HG03439 (cell line): ENCODE measurements at regions not wholly inside any gene's neighbourhood (a gene's known extent, or its start where the extent isn't known, plus 50 kb on each side); places are given as distances from the start of the nearest gene placed in this dataset.
"Not testable (repeated sequence)": the region's sequence is repeated elsewhere in the genome, so short reads cannot be mapped to it uniquely, and the experiment has no call there.

Experiments used
- ATAC-seq: cut with Tn5 transposase; IDR thresholded peaks from one replicate; pipeline ENCODE4 v1.9.1; 2021; ENCODE audit warnings: mild to moderate bottlenecking, moderate library complexity; ENCODE audit not compliant: unreplicated experiment

DNA sequence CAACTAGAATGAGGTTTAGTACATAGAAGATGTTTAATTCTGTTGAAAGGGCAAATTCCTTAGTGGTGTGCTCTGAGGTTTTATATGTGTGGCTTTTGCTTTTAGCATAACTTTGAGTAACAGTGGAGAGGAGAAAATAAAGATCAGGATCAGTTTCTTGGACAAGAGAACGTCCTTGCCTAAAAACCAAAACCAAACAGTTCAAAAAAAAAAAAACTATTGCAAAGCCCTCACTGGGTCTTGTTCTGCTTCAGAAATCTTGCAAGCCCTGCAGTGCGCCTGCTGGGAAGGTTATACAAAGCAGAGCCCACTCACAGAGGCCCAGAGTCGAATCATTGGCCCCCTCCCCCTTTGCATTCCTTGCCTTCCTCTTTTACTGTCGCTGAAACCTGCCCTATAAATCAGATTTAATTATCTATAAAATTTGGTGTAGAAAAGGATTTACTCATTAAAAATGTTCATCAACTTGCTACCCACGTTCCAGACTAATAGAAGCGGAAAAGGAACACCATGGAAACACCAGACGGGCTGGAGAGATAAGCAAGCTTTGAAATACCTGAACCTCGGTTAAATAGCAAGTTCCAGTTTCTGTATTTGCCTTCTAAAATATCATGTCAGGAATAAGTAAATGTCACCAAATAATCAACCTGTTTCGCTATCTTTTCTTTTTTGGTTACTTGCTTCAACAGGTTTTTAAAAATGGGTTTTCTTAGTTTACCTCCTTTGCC is 201.6 kb upstream of the PTBP2 start:
- no peak for ATAC-seq

DNA sequence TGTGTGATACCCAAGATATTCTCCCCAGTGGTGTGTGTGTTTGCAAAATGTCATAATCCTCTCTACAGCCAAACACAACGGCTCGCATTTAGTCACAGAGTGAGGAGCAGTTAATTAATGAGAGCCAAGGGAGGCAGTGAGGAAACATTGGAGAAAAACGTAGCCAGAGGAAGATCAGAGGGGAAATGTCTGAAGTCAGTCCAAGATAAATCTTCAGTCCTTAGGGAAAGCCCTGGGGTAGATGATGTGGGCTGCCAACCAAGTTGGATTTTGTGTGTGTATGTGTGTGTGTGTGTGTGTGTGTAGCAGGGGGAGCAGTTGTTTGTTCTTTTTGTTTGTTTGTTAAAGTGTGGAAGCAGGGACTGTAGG is 201.0 kb upstream of the PTBP2 start:
- no peak for ATAC-seq

DNA sequence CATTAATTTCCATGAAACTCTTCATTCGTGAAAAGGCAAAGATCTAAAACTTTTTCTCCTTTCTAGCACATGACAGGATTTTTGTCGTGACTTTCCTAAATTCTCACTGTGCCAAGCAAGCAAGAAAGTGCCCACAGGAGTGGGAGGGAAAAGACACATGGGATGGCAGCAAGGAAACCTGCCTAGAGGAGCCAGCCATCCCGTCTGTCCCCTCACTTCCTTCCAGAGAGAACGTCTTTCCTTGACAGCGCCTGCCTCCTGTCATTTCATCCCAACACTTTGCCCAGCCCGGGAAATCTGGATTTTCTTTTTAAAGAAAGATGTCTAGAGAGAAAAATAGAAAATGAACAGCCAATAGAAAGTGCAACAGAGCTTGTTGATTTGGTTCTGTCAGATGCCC is 200.6 kb upstream of the PTBP2 start:
- no peak for ATAC-seq

DNA sequence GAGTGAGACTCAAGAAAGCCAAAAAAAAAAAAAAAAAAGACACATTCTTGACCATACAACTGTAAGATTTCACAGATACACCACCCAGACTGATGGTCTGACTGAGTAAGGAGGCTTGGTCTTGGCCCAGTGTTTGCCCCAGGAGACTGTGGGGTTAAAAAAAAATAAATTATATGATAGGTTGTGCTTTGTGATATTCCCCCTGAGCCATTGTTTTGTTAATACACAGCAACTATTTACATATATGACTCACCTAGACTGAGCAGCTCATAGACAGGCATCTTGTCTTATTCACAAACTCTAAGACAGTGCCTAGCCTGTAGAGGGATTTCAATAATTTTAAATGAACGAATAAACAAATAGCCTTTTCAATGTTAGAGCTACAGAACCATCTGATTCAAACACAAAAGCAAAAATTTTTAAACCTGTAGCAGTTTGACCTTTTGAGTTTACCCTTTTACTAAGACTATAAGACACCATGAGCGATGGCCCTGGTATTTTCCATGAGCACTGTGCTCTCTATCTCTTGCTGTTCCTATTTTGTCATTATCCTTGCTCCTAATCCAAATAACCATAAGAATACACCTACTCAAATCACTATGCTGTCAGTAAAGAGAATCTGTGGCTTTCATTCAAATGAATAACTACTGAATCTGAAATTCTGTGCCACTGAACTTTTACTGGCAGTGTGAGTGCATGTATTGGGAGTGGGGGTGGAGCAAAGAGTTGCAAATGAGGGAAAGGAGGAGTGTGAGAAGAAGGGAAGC is 199.4 kb upstream of the PTBP2 start:
- no peak for ATAC-seq

DNA sequence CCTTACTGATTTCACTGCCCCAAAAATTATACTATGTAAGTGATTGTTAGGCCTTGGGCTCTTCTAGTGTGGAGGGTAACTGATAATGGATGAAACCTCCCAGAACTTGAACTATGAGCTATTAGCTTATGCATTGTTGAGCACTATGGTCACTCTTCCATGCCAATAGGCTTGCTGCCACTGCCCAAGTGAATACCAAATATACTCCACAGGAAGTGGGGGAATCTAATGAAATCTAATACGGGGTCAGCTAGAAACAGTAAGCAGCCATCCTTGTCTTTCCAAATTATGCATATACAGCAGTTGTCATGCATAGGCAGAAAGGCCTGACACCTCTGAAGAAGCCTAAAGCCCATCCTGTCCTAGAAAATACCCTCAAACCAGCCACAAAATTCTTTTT is 198.7 kb upstream of the PTBP2 start:
- ATAC-seq = no peak

DNA sequence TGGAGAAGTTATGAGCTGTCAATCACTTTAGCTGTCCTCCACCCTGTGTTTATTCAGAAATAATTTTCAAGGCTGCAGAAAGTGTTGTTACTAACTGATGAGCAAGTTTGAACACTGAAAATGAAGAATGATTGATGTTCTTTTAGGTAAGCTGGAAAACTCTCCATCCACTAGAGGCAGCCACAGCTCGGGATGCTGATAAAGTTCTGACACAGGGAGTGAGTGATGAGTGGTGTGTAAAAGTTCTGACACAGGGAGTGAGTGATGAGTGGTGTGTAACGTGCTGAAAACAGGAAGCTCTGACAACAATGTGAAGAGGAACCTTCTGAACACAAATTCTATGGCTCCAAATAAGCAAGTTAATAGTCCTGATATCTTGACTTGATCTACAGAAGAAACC is 197.5 kb upstream of the PTBP2 start:
- no peak for ATAC-seq

DNA sequence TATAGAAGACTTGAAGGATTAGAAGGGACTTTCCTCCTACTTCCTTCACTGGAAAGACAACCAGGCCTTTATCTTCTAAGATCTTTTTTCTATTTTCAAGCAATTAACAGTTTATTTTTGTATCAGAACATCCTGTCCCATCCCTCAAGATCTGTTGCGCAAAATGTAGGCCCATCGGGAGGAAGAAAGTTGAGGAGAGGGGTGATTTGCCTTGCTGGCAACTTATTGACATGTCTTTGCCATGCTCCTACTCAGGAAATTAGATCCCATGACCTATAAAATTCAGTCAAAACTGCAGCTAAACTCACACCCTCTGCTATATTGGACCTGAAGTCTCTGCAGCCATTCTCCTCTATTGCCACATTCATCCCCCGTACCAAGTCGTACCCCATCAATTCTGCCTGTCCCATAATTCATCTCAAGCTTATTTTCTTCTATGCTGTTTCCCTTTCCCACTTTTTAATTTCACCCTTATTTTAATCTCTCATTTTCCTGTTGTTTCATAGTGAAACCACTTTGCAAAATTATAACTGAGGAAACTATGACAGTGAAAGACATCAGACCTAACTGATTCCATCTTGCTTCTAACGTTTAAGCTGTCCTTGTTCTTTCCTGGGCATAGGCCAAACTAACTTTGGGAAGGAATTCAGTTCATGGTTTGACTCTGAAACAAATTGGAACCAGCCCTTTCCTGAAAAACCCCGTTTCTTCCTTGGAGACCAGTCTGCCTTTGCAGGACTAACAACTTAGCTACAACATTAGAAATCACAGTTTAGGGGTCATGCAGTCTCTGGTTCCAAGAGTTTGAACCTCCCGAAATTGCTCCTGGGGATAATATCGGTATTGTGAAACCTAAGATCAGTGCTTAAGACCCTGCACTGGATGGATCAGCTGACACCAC is 195.7 kb upstream of the PTBP2 start:
- no peak for ATAC-seq

DNA sequence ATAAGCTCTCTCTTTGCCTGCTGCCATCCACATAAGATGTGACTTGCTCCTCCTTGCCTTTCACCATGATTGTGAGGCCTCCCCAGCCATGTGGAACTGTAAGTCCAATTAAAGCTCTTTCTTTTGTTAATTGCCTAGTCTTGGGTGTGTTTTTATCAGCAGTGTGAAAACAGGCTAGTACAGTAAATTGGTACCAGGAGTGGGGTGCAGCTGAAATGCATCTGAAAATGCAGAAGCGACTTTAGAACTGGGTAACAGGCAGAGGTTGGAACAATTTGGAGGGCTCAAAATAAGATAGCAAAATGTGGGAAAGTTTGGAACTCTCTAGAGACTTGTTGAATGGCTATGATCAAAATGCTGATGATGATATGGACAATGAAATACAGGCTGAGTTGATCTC is 192.9 kb upstream of the PTBP2 start:
- not testable (repeated sequence) for ATAC-seq

DNA sequence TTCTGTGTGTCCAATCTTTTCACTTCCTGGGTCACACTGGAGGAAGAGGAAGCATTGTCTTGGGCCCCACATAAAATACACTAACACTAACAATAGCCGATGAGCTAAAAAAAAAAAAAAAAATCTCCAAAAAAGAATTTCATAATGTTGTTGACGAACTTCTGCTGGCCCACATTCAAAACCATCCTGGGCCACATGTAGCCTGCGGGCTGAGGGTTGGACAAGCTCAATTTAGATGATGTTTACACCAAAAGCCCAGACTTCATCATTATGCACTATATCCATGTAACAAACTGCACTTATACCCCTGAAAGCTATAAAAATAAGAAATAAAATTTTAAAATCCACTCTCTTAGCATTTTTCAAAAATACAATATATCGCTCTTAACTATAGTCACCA is 187.8 kb upstream of the PTBP2 start:
- ATAC-seq = no peak

DNA sequence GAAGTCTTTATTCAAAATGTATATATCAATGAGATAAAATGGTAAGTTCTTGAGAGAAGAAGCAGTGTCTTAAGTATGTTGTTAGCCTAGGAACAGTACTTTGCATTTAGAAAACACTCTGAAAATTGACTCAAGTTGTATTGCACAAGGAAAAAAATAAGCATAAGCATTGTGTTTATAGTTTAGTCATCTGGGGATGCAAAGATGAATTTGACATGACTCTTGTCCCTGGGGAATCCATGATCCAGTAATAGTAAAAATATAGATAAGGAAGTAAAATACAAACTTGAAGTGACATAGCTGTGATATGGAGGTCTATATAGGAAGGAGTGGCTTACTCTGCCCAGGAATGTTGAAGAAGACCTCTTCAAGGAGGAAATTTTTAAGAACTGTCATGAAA is 185.0 kb upstream of the PTBP2 start:
- ATAC-seq = no peak

DNA sequence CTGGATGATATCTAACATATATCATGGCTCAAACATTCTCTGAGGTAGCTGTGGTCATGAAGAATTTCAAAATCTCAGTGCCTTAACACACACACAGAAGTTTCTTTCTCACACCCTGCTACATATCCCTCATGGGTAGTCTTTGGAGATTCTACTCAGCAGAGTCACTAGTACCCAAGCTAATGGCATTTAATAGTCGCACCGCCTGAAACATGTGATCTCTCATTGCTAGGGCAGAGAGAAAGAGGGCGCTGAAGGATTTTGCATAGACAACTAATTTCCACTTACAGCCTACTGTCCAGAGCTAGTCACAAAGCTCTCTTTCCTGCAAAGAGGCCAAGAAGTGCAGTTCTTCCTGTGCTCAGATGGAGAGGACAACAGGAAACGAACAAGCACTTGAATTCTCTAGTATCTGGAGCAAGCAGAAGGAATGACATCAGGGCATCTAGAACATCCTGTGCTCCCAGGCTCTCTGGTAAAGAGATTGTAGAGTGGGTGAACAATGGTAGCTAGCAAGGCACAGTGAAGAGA is 183.4 kb upstream of the PTBP2 start:
- ATAC-seq = no peak

DNA sequence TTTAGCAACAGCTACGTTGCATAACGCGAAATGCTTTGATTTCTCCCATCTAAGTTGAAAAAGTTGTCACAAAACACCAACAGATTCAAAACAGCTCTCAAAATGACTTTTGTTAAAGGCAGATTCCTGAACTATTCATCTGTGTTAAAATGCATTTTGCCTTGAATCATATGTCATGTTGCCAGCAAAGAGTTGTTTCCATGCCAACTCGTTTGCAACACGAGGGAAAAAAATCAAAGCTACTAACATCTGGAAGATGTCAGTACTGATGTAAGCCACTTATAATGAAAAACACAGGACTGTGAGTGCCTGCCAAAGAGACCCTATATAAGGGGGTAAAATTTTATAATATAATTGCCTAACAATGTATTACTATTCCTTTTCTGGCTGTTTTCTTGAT is 182.7 kb upstream of the PTBP2 start:
- no peak for ATAC-seq

DNA sequence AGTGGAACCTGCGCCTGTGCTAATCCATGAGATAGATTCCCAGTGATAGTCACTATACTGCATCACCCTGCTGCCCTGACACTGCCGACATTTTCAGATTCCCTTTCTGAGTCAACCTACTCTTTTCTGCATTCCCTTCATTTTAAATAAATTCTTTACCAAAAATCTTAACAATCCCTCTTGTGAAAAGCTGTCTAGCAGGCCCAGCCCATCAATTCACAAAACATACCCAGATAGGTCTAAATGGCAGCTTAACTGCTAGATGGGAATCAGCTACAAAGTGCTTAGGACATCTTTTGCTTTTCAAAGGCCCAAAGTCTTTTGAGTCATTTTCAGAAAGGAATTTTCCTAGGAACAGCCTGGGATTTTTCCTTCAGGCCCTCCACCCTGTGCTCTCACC is 180.1 kb upstream of the PTBP2 start:
- no peak for ATAC-seq

DNA sequence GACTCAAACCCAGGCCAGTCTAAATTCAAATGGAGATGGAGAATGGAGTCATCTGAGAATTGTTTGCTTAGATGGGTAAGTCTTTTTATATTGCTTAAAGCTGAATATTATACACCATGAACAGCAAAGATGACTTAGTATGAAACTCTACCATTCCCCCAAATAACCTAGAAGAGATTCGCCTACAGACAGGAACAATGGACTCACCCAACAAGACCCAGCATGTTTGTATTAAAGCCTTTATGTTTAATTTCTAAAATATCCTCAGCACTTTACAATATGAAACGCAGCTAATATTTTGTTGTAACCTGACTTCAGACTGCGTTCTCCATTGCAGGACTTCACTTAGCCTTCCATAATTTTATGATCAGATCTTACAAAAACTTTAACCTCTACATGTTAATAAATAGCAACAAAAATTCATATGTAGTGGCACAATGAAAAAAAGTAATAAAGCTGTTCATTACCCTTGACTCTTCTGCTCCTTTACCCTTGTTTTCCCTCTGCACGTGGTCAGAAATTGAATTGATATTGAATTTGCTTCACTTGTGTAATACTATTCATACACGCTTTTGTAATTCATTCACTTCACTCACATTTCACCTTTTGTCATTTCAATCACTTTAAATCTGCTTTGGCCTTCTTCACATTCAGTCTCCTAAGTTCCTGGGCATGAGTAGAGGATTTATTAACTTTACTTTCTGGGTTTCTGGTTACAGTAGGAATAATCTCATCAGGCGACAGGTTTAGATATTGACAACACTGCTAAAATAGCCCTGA is 177.3 kb upstream of the PTBP2 start:
- no peak for ATAC-seq

DNA sequence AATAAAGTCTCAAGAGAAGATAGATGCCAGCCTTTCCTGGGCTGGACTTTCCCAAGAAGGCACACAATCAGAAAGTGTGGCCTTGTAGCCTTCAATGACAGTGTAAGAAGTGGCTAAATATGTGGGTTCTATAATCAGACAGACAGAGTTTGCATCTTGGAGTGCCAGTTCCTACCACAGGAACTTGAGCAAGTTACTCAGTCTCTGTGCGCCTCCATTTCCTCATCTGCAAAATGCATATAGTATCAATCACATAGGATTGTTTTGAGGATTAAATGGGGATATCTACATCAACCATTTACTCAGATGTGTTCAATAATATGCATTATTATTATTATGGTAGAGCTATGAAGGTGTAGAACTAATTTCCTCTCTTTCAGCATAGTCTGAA is 176.8 kb upstream of the PTBP2 start:
- no peak for ATAC-seq

DNA sequence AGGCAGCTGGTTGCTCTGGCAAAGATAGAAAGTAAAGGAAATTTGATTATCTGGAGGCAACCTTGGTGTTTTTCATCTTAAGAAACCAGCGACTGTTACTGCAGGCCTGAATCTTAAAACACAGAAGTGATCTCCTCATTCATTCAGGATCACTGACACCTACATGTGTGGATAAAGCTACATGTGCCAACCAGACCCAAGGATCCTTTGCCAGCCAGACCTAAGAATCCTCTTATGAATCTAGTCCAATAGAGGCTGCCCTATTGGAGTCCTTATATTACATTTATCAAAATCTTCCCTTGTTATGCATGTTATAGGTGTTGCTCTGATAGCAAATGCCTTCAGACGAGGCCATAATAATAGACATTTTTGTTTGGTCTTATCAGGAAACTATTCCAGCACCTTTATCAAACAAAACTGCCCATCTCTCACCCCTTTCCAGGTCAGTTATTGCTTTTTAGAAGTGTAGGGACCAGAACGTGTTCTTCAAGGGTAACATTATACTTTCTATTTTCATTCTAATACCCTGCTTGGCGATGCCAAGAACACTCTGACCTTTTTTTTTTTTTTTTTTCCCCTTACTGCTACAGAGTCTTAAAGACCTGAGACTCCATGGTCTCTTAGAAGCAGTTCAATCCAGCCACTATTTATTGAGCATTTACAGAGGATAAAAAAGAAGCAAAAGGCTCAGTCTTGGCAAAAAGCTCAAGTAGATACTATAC is 175.5 kb upstream of the PTBP2 start:
- no peak for ATAC-seq

DNA sequence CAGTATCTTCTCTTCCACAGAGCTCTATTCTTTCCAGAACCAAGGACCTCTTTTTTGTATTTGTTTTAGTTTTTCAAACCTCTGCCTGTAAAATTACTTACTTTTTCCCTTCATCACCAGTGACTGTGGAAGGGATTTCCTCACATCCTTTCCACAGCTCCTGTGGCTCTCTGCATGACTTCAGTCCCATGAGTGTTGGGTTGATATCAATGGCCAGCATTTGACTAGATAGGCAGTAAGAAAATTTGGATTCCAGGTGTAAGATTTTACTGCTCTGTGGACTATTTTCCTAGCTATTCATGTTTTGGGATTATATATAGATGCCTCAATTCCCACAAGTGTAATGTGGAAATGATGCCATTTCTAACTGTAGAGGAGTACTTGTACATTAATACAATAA is 171.5 kb upstream of the PTBP2 start:
- no peak for ATAC-seq

DNA sequence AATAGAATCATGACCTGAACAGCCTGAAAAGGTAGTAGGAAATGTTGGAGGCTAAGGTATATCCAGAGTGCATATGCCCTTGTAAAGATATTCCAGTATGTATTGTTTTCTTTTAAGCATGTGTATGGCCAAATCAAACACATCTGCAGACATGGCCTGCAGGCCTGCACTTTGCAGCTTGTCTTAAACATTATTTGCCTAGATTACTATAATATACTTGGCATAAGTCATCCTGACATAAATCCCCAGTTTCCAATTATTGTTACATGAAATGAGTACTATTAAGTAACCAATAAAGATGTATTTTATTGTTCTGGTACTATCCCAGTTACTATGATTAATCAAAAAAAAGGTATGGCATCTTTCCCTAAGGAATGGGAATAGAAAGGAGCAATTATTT is 169.1 kb upstream of the PTBP2 start:
- ATAC-seq = no peak

DNA sequence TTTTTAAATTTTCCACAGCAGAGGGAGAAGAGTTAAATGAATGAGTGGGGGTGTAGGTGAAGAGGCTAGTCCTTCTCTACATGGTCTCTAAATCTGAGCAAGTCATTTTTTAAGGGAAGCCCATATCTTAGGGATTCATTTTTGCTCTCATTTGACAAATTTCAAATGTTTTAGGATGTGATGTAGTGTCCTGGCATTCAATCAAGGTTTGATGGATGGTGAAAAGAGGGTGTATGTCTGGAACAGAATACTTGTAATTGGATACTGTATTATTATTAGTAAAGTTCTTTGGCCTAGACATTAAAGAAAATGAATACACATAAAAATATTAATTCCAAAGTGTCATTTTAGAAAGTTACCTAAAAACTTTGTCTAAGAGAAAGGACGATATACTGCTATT is 167.8 kb upstream of the PTBP2 start:
- no peak for ATAC-seq

DNA sequence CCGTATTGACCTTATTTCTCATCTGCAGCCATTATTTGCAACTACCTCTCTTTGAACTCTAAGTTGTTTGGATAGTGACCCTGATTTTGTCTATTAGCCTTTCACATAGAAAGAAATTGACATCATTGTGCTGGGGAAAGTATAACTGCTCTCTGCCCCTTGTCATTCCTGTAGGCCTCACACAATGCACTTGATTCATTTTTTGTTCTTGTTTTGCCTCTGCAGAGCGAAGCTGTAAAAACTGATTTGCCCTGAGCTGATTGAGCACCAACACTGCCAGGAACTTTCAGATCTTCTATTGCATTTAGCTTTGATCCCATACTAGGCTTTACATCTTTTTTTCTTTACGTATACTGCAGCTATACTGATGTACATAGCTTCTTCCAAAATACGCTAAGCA is 167.2 kb upstream of the PTBP2 start:
- no peak for ATAC-seq
